ENCODE measurements at regions not wholly inside any gene's neighbourhood (a gene's known extent, or its start where the extent isn't known, plus 50 kb on each side); places are given as distances from the start of the nearest gene placed in this dataset.

DNA sequence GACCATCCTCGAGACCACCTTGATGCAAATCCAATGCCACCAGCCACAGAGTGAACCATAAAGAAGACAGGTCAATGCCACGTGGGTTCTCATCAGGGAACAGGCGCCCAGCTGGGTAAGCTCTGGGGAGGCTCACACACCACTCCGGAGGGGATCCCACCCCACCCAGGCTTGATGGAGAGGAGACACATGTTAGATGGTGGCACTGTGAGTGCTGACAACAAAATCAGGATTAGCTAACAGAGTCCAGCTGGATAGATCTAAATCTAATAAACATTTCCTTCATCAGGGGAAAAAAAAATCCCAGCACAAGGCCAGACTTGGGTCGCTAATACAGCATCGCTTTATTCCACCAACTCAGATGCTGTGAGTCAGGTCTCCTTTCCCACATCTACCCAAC, 132.2 kb upstream of the TNR start:
- H3K4me3 ChIP-seq = no peak overlapping the region
- no peaks in the 10 kb centered on the region for H3K9me3 ChIP-seq
- H3K36me3 ChIP-seq = no peaks in the 10 kb centered on the region
- no peaks in the 10 kb centered on the region for H3K4me1 ChIP-seq
- no peak overlapping the region for H3K27ac ChIP-seq
- no peak for ATAC-seq (ENCODE audit: low FRiP score in 2 of 2)
- 81 to 83% methylated on average over 5 to 6 of the region's 6 CpGs for WGBS, 2 donors
- no peak for DNase-seq
- H3K27me3 ChIP-seq = no peaks in the 10 kb centered on the region
- TF ChIP-seq, protein P1, sequence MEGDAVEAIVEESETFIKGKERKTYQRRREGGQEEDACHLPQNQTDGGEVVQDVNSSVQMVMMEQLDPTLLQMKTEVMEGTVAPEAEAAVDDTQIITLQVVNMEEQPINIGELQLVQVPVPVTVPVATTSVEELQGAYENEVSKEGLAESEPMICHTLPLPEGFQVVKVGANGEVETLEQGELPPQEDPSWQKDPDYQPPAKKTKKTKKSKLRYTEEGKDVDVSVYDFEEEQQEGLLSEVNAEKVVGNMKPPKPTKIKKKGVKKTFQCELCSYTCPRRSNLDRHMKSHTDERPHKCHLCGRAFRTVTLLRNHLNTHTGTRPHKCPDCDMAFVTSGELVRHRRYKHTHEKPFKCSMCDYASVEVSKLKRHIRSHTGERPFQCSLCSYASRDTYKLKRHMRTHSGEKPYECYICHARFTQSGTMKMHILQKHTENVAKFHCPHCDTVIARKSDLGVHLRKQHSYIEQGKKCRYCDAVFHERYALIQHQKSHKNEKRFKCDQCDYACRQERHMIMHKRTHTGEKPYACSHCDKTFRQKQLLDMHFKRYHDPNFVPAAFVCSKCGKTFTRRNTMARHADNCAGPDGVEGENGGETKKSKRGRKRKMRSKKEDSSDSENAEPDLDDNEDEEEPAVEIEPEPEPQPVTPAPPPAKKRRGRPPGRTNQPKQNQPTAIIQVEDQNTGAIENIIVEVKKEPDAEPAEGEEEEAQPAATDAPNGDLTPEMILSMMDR (IDR thresholded peaks at IDR 0.05) = no peak
- TF ChIP-seq POLR2AphosphoS5 (IDR thresholded peaks at IDR 0.05) (no peak), POLR2A (IDR thresholded peaks at IDR 0.05) (no peak), EP300 (IDR thresholded peaks at IDR 0.05) (no peak)

DNA sequence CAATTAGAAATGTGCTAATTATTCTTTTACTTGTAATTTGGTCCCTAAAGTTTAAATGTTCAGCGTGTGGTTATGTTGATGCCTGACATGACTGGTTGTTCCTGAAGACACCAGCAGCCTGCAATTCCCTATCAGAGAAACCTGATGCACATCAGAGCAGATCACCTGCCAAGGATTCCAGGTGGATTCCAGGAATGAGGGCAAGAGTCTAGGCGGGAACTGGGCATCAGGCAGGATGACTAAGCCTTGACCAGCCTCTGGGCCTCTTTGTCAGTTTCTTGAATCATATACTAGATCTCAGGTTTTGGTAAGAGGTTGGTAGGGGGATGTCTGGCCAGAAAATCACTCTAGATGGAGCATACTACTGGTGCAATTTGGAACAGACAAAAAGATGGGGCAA, 130.7 kb upstream of the TNR start:
- no peak for DNase-seq
- 81 to 89% methylated on average over 2 of the region's 2 CpGs for WGBS, 2 donors
- TF ChIP-seq POLR2AphosphoS5 (IDR thresholded peaks at IDR 0.05) (no peak), EP300 (IDR thresholded peaks at IDR 0.05) (no peak), POLR2A (IDR thresholded peaks at IDR 0.05) (no peak)
- TF ChIP-seq, protein P1 (IDR thresholded peaks at IDR 0.05) = no peak
- Histone ChIP-seq H3K27ac (no peak overlapping the region), H3K4me3 (no peak overlapping the region), H3K27me3 (no peaks in the 10 kb centered on the region), H3K9me3 (no peaks in the 10 kb centered on the region), H3K4me1 (no peaks in the 10 kb centered on the region), H3K36me3 (no peaks in the 10 kb centered on the region)
- ATAC-seq (ENCODE audit: low FRiP score in 2 of 2) = no peak

DNA sequence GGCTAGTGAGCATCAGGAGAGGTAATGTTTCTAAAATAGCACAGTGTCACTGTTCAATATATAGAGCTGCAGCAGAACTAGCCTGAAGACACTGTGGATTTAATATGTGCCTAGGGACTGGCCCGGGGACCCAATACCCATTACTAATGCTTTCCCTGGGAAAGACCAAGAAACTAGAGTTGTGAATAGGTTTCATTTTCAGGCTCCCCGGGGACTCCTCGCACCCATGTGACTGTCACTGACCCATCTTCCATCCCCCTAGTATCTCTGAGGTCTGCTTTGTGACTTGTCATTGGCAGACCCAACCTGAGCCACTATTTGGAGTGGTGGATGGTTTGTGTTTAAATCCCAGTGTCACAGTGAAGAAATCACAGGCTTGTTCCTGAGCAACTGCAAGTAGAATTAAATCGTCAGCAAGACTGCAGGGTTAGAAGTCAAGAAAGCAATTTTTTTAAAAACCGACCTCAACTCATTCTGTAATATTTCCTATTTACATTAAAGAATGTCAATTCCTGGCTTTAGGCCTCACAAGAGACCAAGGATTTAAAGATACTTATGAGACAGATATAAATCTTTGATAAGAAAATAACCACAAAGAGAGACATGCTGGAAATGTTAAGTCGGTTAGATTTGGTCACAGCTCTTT, 130.0 kb upstream of the TNR start:
- H3K27ac ChIP-seq = no peak overlapping the region
- TF ChIP-seq, protein P1 (IDR thresholded peaks at IDR 0.05) = no peak
- TF ChIP-seq POLR2A (IDR thresholded peaks at IDR 0.05) = no peak
- no peak for TF ChIP-seq EP300 (IDR thresholded peaks at IDR 0.05)
- TF ChIP-seq POLR2AphosphoS5 (IDR thresholded peaks at IDR 0.05) = no peak
- H3K4me3 ChIP-seq = no peak overlapping the region
- DNase-seq = no peak
- 57 to 64% methylated on average over 6 of the region's 6 CpGs for WGBS, 2 donors
- no peaks in the 10 kb centered on the region for H3K9me3 ChIP-seq
- H3K36me3 ChIP-seq = no peaks in the 10 kb centered on the region
- ATAC-seq (ENCODE audit: low FRiP score in 2 of 2) = no peak
- no peaks in the 10 kb centered on the region for H3K4me1 ChIP-seq
- H3K27me3 ChIP-seq = no peaks in the 10 kb centered on the region

DNA sequence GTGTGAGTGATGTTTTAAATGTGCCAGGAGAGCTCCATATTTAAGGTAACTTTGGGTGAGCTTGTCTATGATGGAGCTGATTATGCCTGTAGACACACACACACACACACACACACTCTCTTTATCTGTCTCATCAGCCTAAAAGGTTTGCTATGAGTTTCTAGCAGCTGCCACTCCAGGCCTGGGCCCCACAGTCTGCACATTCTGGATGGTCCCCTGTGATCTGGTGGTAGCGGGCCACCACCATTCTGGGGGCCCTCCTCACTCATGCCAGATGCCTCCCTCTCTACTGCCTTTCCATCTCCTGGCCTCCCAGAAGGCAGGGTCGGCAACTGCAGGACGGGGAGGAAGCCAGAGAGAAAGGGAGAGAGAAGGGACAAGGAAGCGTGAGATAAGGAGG, 129.2 kb upstream of the TNR start:
- no peaks in the 10 kb centered on the region for H3K36me3 ChIP-seq
- H3K27ac ChIP-seq = no peak overlapping the region
- DNase-seq (no peak), ATAC-seq (ENCODE audit: low FRiP score in 2 of 2) (no peak)
- no peak overlapping the region for H3K4me3 ChIP-seq
- WGBS, 2 donors = 82 to 93% methylated on average over 4 of the region's 4 CpGs
- TF ChIP-seq, protein P1 (IDR thresholded peaks at IDR 0.05) = no peak
- TF ChIP-seq POLR2A (IDR thresholded peaks at IDR 0.05) (no peak), POLR2AphosphoS5 (IDR thresholded peaks at IDR 0.05) (no peak), EP300 (IDR thresholded peaks at IDR 0.05) (no peak)
- no peaks in the 10 kb centered on the region for H3K9me3 ChIP-seq
- H3K27me3 ChIP-seq = no peaks in the 10 kb centered on the region
- H3K4me1 ChIP-seq = no peaks in the 10 kb centered on the region

DNA sequence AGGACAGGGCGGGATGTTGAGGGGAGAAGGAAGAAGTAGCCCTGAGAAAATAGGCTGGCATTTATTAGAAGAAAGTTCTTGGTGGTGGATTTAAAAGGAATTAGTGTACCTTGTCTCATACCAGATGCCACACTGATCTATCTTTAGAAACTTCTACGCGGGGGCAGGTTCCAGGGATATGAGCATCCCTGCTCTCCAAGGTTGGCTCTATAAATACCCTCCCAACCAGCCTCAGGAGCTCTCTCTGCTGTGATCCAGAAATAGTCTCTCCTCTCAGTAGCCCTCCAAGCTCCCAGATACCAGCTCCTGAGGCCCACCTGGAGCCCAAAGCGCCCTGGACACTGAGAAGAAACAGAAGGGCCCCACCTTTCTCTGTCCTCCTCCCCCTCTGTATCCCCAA, 128.3 kb upstream of the TNR start:
- Histone ChIP-seq H3K27me3 (no peaks in the 10 kb centered on the region), H3K36me3 (no peaks in the 10 kb centered on the region), H3K27ac (no peak overlapping the region), H3K4me3 (no peak overlapping the region), H3K9me3 (no peaks in the 10 kb centered on the region), H3K4me1 (no peaks in the 10 kb centered on the region)
- TF ChIP-seq POLR2A (IDR thresholded peaks at IDR 0.05) (no peak), POLR2AphosphoS5 (IDR thresholded peaks at IDR 0.05) (no peak), EP300 (IDR thresholded peaks at IDR 0.05) (no peak)
- TF ChIP-seq, protein P1 (IDR thresholded peaks at IDR 0.05) = no peak
- no peak for ATAC-seq (ENCODE audit: low FRiP score in 2 of 2)
- no peak for DNase-seq
- 92 to 96% methylated on average over 4 of the region's 4 CpGs for WGBS, 2 donors
